ENCODE measurements at regions not wholly inside any gene's neighbourhood (a gene's known extent, or its start where the extent isn't known, plus 50 kb on each side); places are given as distances from the start of the nearest gene placed in this dataset.

DNA sequence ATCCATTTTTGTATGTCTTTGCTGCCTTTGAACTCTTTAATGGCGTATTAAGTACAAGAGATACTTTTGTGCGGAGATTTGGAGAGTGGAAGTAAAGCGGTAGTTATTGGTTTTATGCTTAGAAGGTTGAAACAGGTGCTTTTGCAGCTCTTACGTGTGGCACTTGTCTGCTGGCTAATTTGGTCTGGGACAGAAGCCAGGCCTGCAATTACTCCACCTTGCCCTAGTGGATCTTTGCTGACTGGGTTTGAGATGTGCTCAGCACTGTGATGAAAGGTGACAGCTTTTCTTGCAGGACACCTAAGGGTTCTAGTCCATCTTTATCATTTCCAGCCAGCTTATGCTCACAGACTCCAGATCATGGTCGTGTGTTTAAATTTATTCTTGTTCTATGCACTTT, 252.5 kb downstream of the RPL10L start:
- CTCF ChIA-PET = interaction anchor here (0.6 kb wide), 2 partner anchors 302 to 797 kb away, joined by 3 to 4 read pairs; no protein-coding TSS in a partner anchor
- TF ChIP-seq, protein P1, sequence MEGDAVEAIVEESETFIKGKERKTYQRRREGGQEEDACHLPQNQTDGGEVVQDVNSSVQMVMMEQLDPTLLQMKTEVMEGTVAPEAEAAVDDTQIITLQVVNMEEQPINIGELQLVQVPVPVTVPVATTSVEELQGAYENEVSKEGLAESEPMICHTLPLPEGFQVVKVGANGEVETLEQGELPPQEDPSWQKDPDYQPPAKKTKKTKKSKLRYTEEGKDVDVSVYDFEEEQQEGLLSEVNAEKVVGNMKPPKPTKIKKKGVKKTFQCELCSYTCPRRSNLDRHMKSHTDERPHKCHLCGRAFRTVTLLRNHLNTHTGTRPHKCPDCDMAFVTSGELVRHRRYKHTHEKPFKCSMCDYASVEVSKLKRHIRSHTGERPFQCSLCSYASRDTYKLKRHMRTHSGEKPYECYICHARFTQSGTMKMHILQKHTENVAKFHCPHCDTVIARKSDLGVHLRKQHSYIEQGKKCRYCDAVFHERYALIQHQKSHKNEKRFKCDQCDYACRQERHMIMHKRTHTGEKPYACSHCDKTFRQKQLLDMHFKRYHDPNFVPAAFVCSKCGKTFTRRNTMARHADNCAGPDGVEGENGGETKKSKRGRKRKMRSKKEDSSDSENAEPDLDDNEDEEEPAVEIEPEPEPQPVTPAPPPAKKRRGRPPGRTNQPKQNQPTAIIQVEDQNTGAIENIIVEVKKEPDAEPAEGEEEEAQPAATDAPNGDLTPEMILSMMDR (IDR thresholded peaks at IDR 0.05; ENCODE audit: unreplicated experiment) = no peak
- H3K9me3 Mint-ChIP-seq (ENCODE audit: unreplicated experiment) = no peaks in the 10 kb centered on the region
- intact Hi-C loops (cut with micrococcal nuclease) = no loop called here
- H3K4me1 Mint-ChIP-seq (ENCODE audit: insufficient read depth, unreplicated experiment) = no peaks in the 10 kb centered on the region
- peaks cover 43% of the 10 kb centered on the region for H3K27me3 Mint-ChIP-seq (ENCODE audit: insufficient read depth, unreplicated experiment)
- POLR2A ChIA-PET = no interaction called here
- no peak overlapping the region for H3K27ac Mint-ChIP-seq (ENCODE audit: low read depth, unreplicated experiment)
- DNase-seq (ENCODE audit: unreplicated experiment) = no peak
- no peak overlapping the region for H3K4me3 Mint-ChIP-seq (ENCODE audit: unreplicated experiment)
- no TSS peak for BruUV-seq (replicated peaks)
- no peaks in the 10 kb centered on the region for H3K36me3 Mint-ChIP-seq (ENCODE audit: insufficient read depth, unreplicated experiment)

DNA sequence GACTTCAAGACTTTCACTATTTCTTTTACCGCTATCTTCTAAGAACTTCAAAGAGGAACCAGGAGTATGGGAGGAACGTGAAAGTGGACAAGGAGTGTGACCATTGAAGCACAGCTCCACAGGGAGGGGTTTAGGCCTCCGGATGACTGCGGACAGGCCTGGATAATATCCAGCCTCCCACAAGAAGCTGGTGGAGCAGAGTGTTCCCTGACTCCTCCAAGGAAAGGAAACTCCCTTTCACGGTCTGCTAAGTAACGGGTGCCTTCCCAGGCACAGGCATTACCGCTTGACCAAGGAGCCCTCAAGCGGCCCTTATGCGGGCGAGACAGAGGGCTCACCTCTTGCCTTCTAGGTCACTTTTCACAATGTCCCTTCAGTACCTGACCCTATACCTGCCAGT, 267.0 kb downstream of the RPL10L start:
- H3K27me3 Mint-ChIP-seq (ENCODE audit: insufficient read depth, unreplicated experiment) = no peaks in the 10 kb centered on the region
- no peak overlapping the region for H3K4me3 Mint-ChIP-seq (ENCODE audit: unreplicated experiment)
- CTCF ChIA-PET = no interaction called here
- no peak overlapping the region for H3K27ac Mint-ChIP-seq (ENCODE audit: low read depth, unreplicated experiment)
- H3K9me3 Mint-ChIP-seq (ENCODE audit: unreplicated experiment) = no peaks in the 10 kb centered on the region
- no peaks in the 10 kb centered on the region for H3K36me3 Mint-ChIP-seq (ENCODE audit: insufficient read depth, unreplicated experiment)
- intact Hi-C loops (cut with micrococcal nuclease) = no loop called here
- TF ChIP-seq, protein P1 (IDR thresholded peaks at IDR 0.05; ENCODE audit: unreplicated experiment) = no peak
- POLR2A ChIA-PET = no interaction called here
- DNase-seq (ENCODE audit: unreplicated experiment) = no peak
- no peaks in the 10 kb centered on the region for H3K4me1 Mint-ChIP-seq (ENCODE audit: insufficient read depth, unreplicated experiment)
- no TSS peak for BruUV-seq (replicated peaks)

DNA sequence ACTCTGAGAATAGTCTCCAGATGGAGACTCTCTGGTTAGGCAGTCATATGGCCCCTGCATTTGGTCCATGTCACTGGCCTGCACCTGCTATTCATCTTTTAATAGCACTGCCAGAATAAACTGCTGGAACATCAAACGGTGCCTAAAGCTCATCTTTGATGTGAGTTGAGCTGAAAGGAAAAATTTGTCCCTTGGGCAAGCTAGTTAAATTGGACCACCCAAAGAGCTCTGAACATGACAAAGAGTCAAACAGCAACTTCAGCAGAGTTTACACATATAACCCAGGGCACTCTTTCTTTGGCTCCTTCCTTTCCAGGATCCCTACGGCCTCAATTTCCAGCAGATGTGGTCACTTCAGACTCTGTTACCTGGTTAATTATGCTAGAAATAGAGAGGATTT, 269.9 kb downstream of the RPL10L start:
- Mint-ChIP-seq H3K27ac (ENCODE audit: low read depth, unreplicated experiment) (no peak overlapping the region), H3K4me3 (ENCODE audit: unreplicated experiment) (no peak overlapping the region), H3K4me1 (ENCODE audit: insufficient read depth, unreplicated experiment) (no peaks in the 10 kb centered on the region), H3K9me3 (ENCODE audit: unreplicated experiment) (no peaks in the 10 kb centered on the region), H3K36me3 (ENCODE audit: insufficient read depth, unreplicated experiment) (no peaks in the 10 kb centered on the region), H3K27me3 (ENCODE audit: insufficient read depth, unreplicated experiment) (no peaks in the 10 kb centered on the region)
- no TSS peak for BruUV-seq (replicated peaks)
- DNase-seq (ENCODE audit: unreplicated experiment) = no peak
- ChIA-PET POLR2A (no interaction called here), CTCF (no interaction called here)
- TF ChIP-seq, protein P1 (IDR thresholded peaks at IDR 0.05; ENCODE audit: unreplicated experiment) = no peak
- intact Hi-C loops (cut with micrococcal nuclease) = no loop called here

DNA sequence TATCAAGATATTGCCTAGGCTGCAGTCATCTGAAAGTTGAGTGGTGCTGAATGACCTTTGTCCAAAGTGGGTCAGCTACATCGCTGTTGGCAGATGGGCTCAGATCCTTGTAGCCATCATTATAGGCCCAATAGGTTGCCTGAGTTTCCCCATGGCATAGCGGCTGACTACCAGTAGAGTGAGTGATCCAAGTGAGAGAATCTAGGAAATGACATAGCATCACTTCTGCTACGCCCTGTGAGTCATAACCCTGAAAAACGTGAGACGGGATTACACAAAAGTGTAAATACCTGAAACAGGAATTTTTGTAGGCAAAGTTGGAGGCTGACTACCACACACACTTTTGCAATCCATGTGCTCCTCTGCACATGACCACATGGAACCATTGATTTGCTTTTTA, 273.3 kb downstream of the RPL10L start:
- peak; percentile 39 for DNase-seq (ENCODE audit: unreplicated experiment)
- no TSS peak for BruUV-seq (replicated peaks)
- no peak overlapping the region for H3K27ac Mint-ChIP-seq (ENCODE audit: low read depth, unreplicated experiment)
- TF ChIP-seq, protein P1 (IDR thresholded peaks at IDR 0.05; ENCODE audit: unreplicated experiment) = no peak
- no peaks in the 10 kb centered on the region for H3K27me3 Mint-ChIP-seq (ENCODE audit: insufficient read depth, unreplicated experiment)
- H3K4me3 Mint-ChIP-seq (ENCODE audit: unreplicated experiment) = no peak overlapping the region
- no peaks in the 10 kb centered on the region for H3K36me3 Mint-ChIP-seq (ENCODE audit: insufficient read depth, unreplicated experiment)
- POLR2A ChIA-PET = no interaction called here
- H3K9me3 Mint-ChIP-seq (ENCODE audit: unreplicated experiment) = peaks cover 15% of the 10 kb centered on the region
- no peaks in the 10 kb centered on the region for H3K4me1 Mint-ChIP-seq (ENCODE audit: insufficient read depth, unreplicated experiment)
- intact Hi-C loops (cut with micrococcal nuclease) = no loop called here
- CTCF ChIA-PET = no interaction called here

Measured in MCF 10A (cell line).